H9 (cell line): ENCODE measurements at regions not wholly inside any gene's neighbourhood (a gene's known extent, or its start where the extent isn't known, plus 50 kb on each side); places are given as distances from the start of the nearest gene placed in this dataset.

ENCODE experiments used
- DNase-seq: peaks from one replicate; pipeline ENCODE4 v3.0.0-alpha.2; 2017
- H2AFZ ChIP-seq: one replicate; pipeline ENCODE4 v1.6.1; 2013; ENCODE audit warnings: mild to moderate bottlenecking, low read length, control low read depth, moderate library complexity
- H2AK5ac ChIP-seq: 2 replicates; pipeline ENCODE4 v1.6.1; 2013; ENCODE audit warnings: low read length, control low read depth, mixed read lengths; ENCODE audit not compliant: insufficient read length
- H2BK120ac ChIP-seq: one replicate; pipeline ENCODE4 v1.6.1; 2013; ENCODE audit warnings: low read depth, mild to moderate bottlenecking, low read length, control low read depth, inconsistent platforms; ENCODE audit not compliant: poor library complexity, severe bottlenecking
- H2BK12ac ChIP-seq: 2 replicates; pipeline ENCODE4 v1.6.1; 2013; ENCODE audit warnings: low read length, control low read depth, mixed read lengths, low read depth; ENCODE audit not compliant: insufficient read length
- H2BK15ac ChIP-seq: 2 replicates; pipeline ENCODE4 v1.6.1; 2013; ENCODE audit warnings: low read depth, low read length, control low read depth
- H2BK20ac ChIP-seq: one replicate; pipeline ENCODE4 v1.6.1; 2013; ENCODE audit warnings: low read depth, mild to moderate bottlenecking, low read length, control low read depth, inconsistent platforms; ENCODE audit not compliant: poor library complexity, severe bottlenecking
- H2BK5ac ChIP-seq: 2 replicates; pipeline ENCODE4 v1.6.1; 2013; ENCODE audit warnings: low read length, control low read depth, mixed read lengths; ENCODE audit not compliant: insufficient read length
- H3K14ac ChIP-seq: 2 replicates; pipeline ENCODE4 v1.6.1; 2013; ENCODE audit warnings: low read length, control low read depth; ENCODE audit not compliant: insufficient read depth
- H3K18ac ChIP-seq: 2 replicates; pipeline ENCODE4 v1.6.1; 2013; ENCODE audit warnings: low read depth, mild to moderate bottlenecking, mixed read lengths, low read length, control low read depth; ENCODE audit not compliant: insufficient read length
- H3K23ac ChIP-seq: 2 replicates; pipeline ENCODE4 v1.6.1; 2013; ENCODE audit warnings: low read length, control low read depth, mixed read lengths, low read depth; ENCODE audit not compliant: insufficient read length
- H3K23me2 ChIP-seq: 2 replicates; pipeline ENCODE4 v1.6.1; 2013; ENCODE audit warnings: low read depth, mild to moderate bottlenecking, mixed read lengths, low read length, control low read depth; ENCODE audit not compliant: insufficient read length, poor library complexity, severe bottlenecking
- H3K27ac ChIP-seq: 2 replicates; pipeline ENCODE4 v1.5.1; 2013; ENCODE audit warnings: low read length, control low read depth, mixed read lengths, low read depth; ENCODE audit not compliant: insufficient read length
- H3K27me3 ChIP-seq: 2 replicates; pipeline ENCODE4 v1.6.1; 2013; ENCODE audit warnings: low read length, control low read depth, inconsistent platforms; ENCODE audit not compliant: insufficient read depth
- H3K4ac ChIP-seq: 2 replicates; pipeline ENCODE4 v1.6.1; 2013; ENCODE audit warnings: low read depth, mild to moderate bottlenecking, control low read depth, inconsistent platforms, low read length, moderate library complexity
- H3K4me1 ChIP-seq: 2 replicates; pipeline ENCODE4 v1.6.1; 2013; ENCODE audit warnings: low read length, control low read depth, inconsistent platforms; ENCODE audit not compliant: insufficient read depth
- H3K4me2 ChIP-seq: 2 replicates; pipeline ENCODE4 v1.6.1; 2013; ENCODE audit warnings: low read length, control low read depth, mixed read lengths; ENCODE audit not compliant: insufficient read length, insufficient read depth
- H3K56ac ChIP-seq: 2 replicates; pipeline ENCODE4 v1.6.1; 2013; ENCODE audit warnings: low read depth, mild to moderate bottlenecking, mixed read lengths, low read length, control low read depth; ENCODE audit not compliant: insufficient read length
- H3K79me1 ChIP-seq: 2 replicates; pipeline ENCODE4 v1.6.1; 2013; ENCODE audit warnings: low read depth, mild to moderate bottlenecking, moderate library complexity, low read length, control low read depth, inconsistent platforms; ENCODE audit not compliant: insufficient read depth, poor library complexity, severe bottlenecking
- H3K79me2 ChIP-seq: 2 replicates; pipeline ENCODE4 v1.6.1; 2013; ENCODE audit warnings: low read length, control low read depth, inconsistent platforms; ENCODE audit not compliant: insufficient read depth
- H3K9ac ChIP-seq: 2 replicates; pipeline ENCODE4 v1.6.1; 2013; ENCODE audit warnings: low read length, control low read depth, mixed read lengths; ENCODE audit not compliant: insufficient read length; ENCODE audit errors: extremely low read depth
- H3K9me3 ChIP-seq: one replicate; pipeline ENCODE4 v1.6.1; 2013; ENCODE audit warnings: low read depth, low read length, inconsistent platforms; ENCODE audit not compliant: control insufficient read depth
- H3T11ph ChIP-seq: one replicate; pipeline ENCODE4 v1.6.1; 2013; ENCODE audit warnings: mild to moderate bottlenecking, low read length, control low read depth, inconsistent platforms
- H4K20me1 ChIP-seq: one replicate; pipeline ENCODE4 v1.6.1; 2013; ENCODE audit not compliant: control insufficient read depth, insufficient read length, insufficient read depth
- H4K5ac ChIP-seq: 2 replicates; pipeline ENCODE4 v1.6.1; 2013; ENCODE audit warnings: low read depth, mild to moderate bottlenecking, mixed read lengths, low read length, control low read depth; ENCODE audit not compliant: insufficient read length
- H4K8ac ChIP-seq: replicated peaks from 2 replicates; pipeline ENCODE4 v1.6.1; 2013; ENCODE audit warnings: low read length, control low read depth, mixed read lengths, low read depth; ENCODE audit not compliant: insufficient read length
- H4K91ac ChIP-seq: 2 replicates; pipeline ENCODE4 v1.6.1; 2013; ENCODE audit warnings: low read depth, mild to moderate bottlenecking, moderate library complexity, mixed read lengths, low read length, control low read depth; ENCODE audit not compliant: insufficient read length
- H3K27ac Mint-ChIP-seq, 3 experiments: 2 replicates in 2 of 3; 3 replicates in 1 of 3; pipeline ENCODE4 v1.8.0; 2020 to 2021; ENCODE audit warnings: mixed read lengths in 3 of 3, mild to moderate bottlenecking in 1 of 3, moderate library complexity in 1 of 3
- H3K27me3 Mint-ChIP-seq: 2 replicates; pipeline ENCODE4 v1.8.0; 2021; ENCODE audit warnings: low read depth, mild to moderate bottlenecking, moderate library complexity, mixed read lengths
- H3K36me3 Mint-ChIP-seq, 3 experiments: 2 replicates in 2 of 3; 3 replicates in 1 of 3; pipeline ENCODE4 v1.8.0; 2020 to 2021; ENCODE audit warnings: low read depth in 3 of 3, mixed read lengths in 3 of 3; ENCODE audit not compliant: insufficient read depth in 1 of 3
- H3K4me1 Mint-ChIP-seq, 2 experiments: 2 replicates each; pipeline ENCODE4 v1.8.0; 2020; ENCODE audit warnings: mixed read lengths in 2 of 2
- H3K4me3 Mint-ChIP-seq, 2 experiments: 2 replicates in 1 of 2; 3 replicates in 1 of 2; pipeline ENCODE4 v1.8.0; 2020 to 2021; ENCODE audit warnings: mild to moderate bottlenecking in 2 of 2, mixed read lengths in 2 of 2, moderate library complexity in 1 of 2
- H3K9me3 Mint-ChIP-seq, 2 experiments: 2 replicates in 1 of 2; 3 replicates in 1 of 2; pipeline ENCODE4 v1.8.0; 2020; ENCODE audit warnings: mild to moderate bottlenecking in 2 of 2, mixed read lengths in 2 of 2, moderate library complexity in 1 of 2
- CTCF ChIP-seq: fragments of 200-600 bp; sonication (generic); conservative IDR thresholded peaks from 3 replicates; pipeline ENCODE4 v1.8.0; 2021; ENCODE audit warnings: antibody characterized with exemption, mild to moderate bottlenecking
- WGBS: extraction: QIAGEN DNeasy Blood & Tissue Kit; methylation state at CpG from one replicate; pipeline ENCODE4 v1.1.7; 2013; ENCODE audit warnings: missing lambda C conversion rate, low lambda C conversion rate, mixed read lengths; ENCODE audit not compliant: insufficient read length; ENCODE audit errors: extremely low coverage; 5-methylcytosine and 5-hydroxymethylcytosine counted together

DNA sequence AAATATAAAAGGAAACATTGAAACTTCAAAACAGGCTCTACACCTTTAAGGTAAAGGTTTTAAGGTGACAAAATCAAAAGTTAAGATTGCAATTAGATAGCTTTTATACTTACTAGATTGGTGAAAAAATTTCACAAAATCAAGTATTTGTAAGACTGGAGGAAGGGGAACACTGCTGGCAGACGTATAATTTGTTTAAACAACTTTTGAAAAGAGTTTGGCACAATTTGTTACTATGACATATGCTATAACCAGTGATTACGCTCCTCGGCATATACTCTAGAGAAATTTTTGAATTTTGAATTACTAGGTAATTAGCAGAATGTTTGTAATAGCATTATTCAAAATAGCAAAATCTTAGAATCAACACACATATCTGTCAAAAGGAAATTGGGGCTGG, 425.0 kb downstream of the LRRIQ3 start:
- Mint-ChIP-seq H3K9me3 (no peaks in the 10 kb centered on the region), H3K36me3 (no peaks in the 10 kb centered on the region), H3K4me1 (no peaks in the 10 kb centered on the region), H3K4me3 (no peak overlapping the region), H3K27me3 (no peaks in the 10 kb centered on the region), H3K27ac (no peak overlapping the region)
- Histone ChIP-seq H3K79me1 (no peaks in the 10 kb centered on the region), H3K9me3 (no peaks in the 10 kb centered on the region), H3K9ac (no peak overlapping the region), H2BK5ac (no peak overlapping the region), H3K4ac (no peak overlapping the region), H3K4me2 (no peak overlapping the region), H4K8ac (no peak overlapping the region), H2AK5ac (no peak overlapping the region), H3K14ac (no peak overlapping the region), H3K56ac (no peak overlapping the region), H3K27me3 (no peaks in the 10 kb centered on the region), H2AFZ (no peak overlapping the region), H3K18ac (no peak overlapping the region), H2BK120ac (no peak overlapping the region), H2BK15ac (no peak overlapping the region), H3K23ac (no peak overlapping the region), H2BK12ac (no peak overlapping the region), H3K23me2 (no peaks in the 10 kb centered on the region), H2BK20ac (no peak overlapping the region), H3T11ph (no peak overlapping the region), H3K27ac (no peak overlapping the region), H4K91ac (no peak overlapping the region), H4K5ac (no peak overlapping the region), H3K4me1 (no peaks in the 10 kb centered on the region), H3K79me2 (no peaks in the 10 kb centered on the region), H4K20me1 (no peaks in the 10 kb centered on the region)
- WGBS, result no CpG with 5 or more reads among the region's 3 CpGs
- no peak for DNase-seq
- TF ChIP-seq CTCF, result no peak
